Caco-2 (cell line): ENCODE measurements at regions not wholly inside any gene's neighbourhood (a gene's known extent, or its start where the extent isn't known, plus 50 kb on each side); places are given as distances from the start of the nearest gene placed in this dataset.

Source experiments
- BruUV-seq: library from RNA; stranded (reverse); fragments of 400-500 nt; replicated peaks from 2 replicates; lab custom pipeline; 2021; lab: Mats Ljungman, UMichigan
- CTCF ChIA-PET: fragments of 300-600 bp; sonication (Branson Sonifier 250); formaldehyde crosslinking; loops from one replicate; lab custom pipeline; 2022; ENCODE audit warnings: antibody characterized with exemption; lab: Charles Lee
- POLR2A ChIA-PET: fragments of 300-600 bp; sonication (Branson Sonifier 250); formaldehyde crosslinking; loops from one replicate; lab custom pipeline; 2022; ENCODE audit warnings: antibody characterized with exemption; lab: Charles Lee
- DNase-seq, 2 experiments: peaks; one replicate each; pipeline versions ENCODE4 v3.0.0 to v3.0.0-alpha.2; 2020 to 2022
- H3K27me3 ChIP-seq: replicated peaks from 2 replicates; pipeline ENCODE4 v1.6.0; 2011; ENCODE audit warnings: low read length; ENCODE audit not compliant: control insufficient read depth, insufficient read depth
- H3K36me3 ChIP-seq: 2 replicates; pipeline ENCODE4 v1.5.1; 2011; ENCODE audit warnings: low read length; ENCODE audit not compliant: control insufficient read depth, insufficient read depth
- H3K4me1 ChIP-seq: fragments of 250-450 bp; sonication (Bioruptor Pico); 2 replicates; pipeline ENCODE4 v1.5.1; 2020; ENCODE audit warnings: mild to moderate bottlenecking
- H3K4me3 ChIP-seq: 2 replicates; pipeline ENCODE4 v1.5.1; 2011; ENCODE audit warnings: low read depth, mild to moderate bottlenecking, control low read depth, low read length
- H3K9me3 ChIP-seq: fragments of 250-450 bp; sonication (Bioruptor Pico); 2 replicates; pipeline ENCODE4 v1.5.1; 2020; ENCODE audit warnings: mild to moderate bottlenecking, moderate library complexity
- H3K27ac Mint-ChIP-seq: one replicate; pipeline ENCODE4 v1.8.0; 2022; ENCODE audit warnings: mixed read lengths; ENCODE audit not compliant: unreplicated experiment
- H3K27me3 Mint-ChIP-seq: one replicate; pipeline ENCODE4 v1.8.0; 2022; ENCODE audit warnings: mixed read lengths; ENCODE audit not compliant: insufficient read depth, unreplicated experiment
- H3K36me3 Mint-ChIP-seq: one replicate; pipeline ENCODE4 v1.8.0; 2022; ENCODE audit warnings: mild to moderate bottlenecking, mixed read lengths; ENCODE audit not compliant: insufficient read depth, unreplicated experiment
- H3K4me1 Mint-ChIP-seq: one replicate; pipeline ENCODE4 v1.8.0; 2022; ENCODE audit warnings: low read depth, mixed read lengths; ENCODE audit not compliant: unreplicated experiment
- H3K4me3 Mint-ChIP-seq: one replicate; pipeline ENCODE4 v1.8.0; 2022; ENCODE audit warnings: mild to moderate bottlenecking, moderate library complexity, mixed read lengths; ENCODE audit not compliant: unreplicated experiment
- H3K9me3 Mint-ChIP-seq: one replicate; pipeline ENCODE4 v1.8.0; 2022; ENCODE audit warnings: mixed read lengths; ENCODE audit not compliant: unreplicated experiment
- intact Hi-C: fragments of 100-400 bp; cut with micrococcal nuclease; formaldehyde crosslinking; loops from one replicate; pipeline ENCODE4 v1.10.0; 2022; ENCODE audit not compliant: unreplicated experiment
- TF ChIP-seq, protein P1 (sequence below), 2 experiments: fragments of 200-600 bp in 1 of 2; IDR thresholded peaks; 1 replicate in 1 of 2; 2 replicates in 1 of 2; pipeline versions ENCODE4 v1.5.1 to v1.8.0; 2011 to 2022; ENCODE audit warnings: antibody characterized with exemption in 1 of 2, control low read depth in 1 of 2, inconsistent platforms in 1 of 2, low read depth in 1 of 2, low read length in 1 of 2, mild to moderate bottlenecking in 1 of 2, moderate library complexity in 1 of 2; ENCODE audit not compliant: insufficient read depth in 1 of 2, severe bottlenecking in 1 of 2, unreplicated experiment in 1 of 2

DNA sequence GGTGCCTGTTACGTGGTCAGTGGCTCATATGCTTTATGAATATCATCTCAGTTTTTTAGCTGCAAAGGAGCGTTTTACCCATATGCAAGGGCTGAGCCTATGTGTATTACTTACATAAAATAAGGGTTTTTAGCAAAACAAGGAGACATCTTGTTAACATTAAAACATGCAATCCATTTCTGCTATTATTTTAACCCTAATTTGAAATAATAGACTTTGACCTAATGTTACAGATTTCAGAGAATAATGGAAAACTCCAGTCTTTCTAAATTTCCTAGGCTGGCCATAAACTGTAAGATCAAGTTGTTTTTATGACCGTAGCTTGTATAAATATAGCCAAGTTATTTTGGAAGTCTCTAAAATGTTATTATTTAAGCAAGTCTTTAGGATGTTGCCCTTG is 121.1 kb upstream of the SEMA6A start:
- H3K36me3 Mint-ChIP-seq: no peaks in the 10 kb centered on the region
- H3K4me3 Mint-ChIP-seq: no peak overlapping the region
- POLR2A ChIA-PET: no interaction called here
- CTCF ChIA-PET: interaction anchor here (0.7 kb wide), 1 partner anchor 243 kb away, joined by 3 read pairs; no protein-coding TSS in a partner anchor
- H3K9me3 Mint-ChIP-seq: peaks cover 9% of the 10 kb centered on the region
- H3K27me3 Mint-ChIP-seq: no peaks in the 10 kb centered on the region
- Histone ChIP-seq H3K4me1 (no peaks in the 10 kb centered on the region), H3K4me3 (no peak overlapping the region), H3K9me3 (no peaks in the 10 kb centered on the region), H3K36me3 (no peaks in the 10 kb centered on the region), H3K27me3 (no peaks in the 10 kb centered on the region)
- BruUV-seq: no TSS peak
- intact Hi-C loops: no loop called here
- no peaks in the 10 kb centered on the region for H3K4me1 Mint-ChIP-seq
- DNase-seq: no peak
- no peak overlapping the region for H3K27ac Mint-ChIP-seq
- TF ChIP-seq, protein P1, sequence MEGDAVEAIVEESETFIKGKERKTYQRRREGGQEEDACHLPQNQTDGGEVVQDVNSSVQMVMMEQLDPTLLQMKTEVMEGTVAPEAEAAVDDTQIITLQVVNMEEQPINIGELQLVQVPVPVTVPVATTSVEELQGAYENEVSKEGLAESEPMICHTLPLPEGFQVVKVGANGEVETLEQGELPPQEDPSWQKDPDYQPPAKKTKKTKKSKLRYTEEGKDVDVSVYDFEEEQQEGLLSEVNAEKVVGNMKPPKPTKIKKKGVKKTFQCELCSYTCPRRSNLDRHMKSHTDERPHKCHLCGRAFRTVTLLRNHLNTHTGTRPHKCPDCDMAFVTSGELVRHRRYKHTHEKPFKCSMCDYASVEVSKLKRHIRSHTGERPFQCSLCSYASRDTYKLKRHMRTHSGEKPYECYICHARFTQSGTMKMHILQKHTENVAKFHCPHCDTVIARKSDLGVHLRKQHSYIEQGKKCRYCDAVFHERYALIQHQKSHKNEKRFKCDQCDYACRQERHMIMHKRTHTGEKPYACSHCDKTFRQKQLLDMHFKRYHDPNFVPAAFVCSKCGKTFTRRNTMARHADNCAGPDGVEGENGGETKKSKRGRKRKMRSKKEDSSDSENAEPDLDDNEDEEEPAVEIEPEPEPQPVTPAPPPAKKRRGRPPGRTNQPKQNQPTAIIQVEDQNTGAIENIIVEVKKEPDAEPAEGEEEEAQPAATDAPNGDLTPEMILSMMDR (IDR thresholded peaks at IDR 0.05; ENCODE audit: insufficient read depth in 1 of 2, low read depth in 1 of 2, low read length in 1 of 2, severe bottlenecking in 1 of 2, unreplicated experiment in 1 of 2): no peak

DNA sequence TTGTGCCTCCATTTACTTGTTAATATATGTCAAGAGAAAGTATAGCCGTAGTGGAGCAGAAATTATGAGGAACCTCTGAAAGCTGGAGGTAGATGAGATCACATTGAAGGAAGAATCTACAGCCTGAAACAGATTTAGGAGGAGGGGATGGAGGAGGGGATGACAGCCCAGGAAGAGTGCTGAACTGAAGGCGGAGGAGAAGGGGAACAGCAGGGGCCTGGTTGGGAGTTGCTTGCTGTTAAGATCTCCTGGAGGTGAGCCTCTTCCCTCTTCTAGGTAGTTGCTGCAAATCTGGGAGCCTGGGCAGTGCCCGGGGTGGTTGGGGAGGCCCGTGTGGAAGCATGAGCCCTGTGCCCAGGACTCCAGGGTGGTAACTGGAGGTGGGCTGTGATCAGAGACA is 111.8 kb upstream of the SEMA6A start:
- POLR2A ChIA-PET: no interaction called here
- intact Hi-C loops: no loop called here

DNA sequence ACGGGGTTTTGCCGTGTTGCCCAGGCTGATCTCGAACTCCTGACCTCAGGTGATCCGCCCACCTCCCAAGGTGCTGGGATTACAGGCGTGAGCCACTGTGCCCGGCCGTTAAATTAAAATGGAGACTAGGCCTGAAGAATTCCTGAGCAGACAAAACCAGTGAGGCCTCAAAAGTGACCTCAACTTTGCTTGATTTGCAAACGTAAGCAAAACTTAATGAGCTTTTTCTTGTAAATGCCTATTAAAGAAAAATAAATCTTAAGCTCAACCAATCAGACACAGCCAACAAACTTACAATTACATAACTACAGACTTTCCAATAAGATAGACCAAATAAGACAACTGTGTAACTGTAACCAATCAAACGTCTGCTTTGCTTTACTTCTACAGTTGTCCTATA is 111.3 kb upstream of the SEMA6A start:
- intact Hi-C loops: no loop called here
- Histone ChIP-seq H3K4me1 (no peaks in the 10 kb centered on the region), H3K9me3 (no peaks in the 10 kb centered on the region), H3K36me3 (no peaks in the 10 kb centered on the region), H3K4me3 (no peak overlapping the region), H3K27me3 (no peaks in the 10 kb centered on the region; the same call in 1 of the 2 replicates)
- Mint-ChIP-seq H3K9me3 (no peaks in the 10 kb centered on the region), H3K27me3 (peaks cover 5% of the 10 kb centered on the region), H3K4me1 (no peaks in the 10 kb centered on the region), H3K4me3 (no peak overlapping the region), H3K36me3 (no peaks in the 10 kb centered on the region), H3K27ac (no peak overlapping the region)
- TF ChIP-seq, protein P1 (IDR thresholded peaks at IDR 0.05; ENCODE audit: insufficient read depth in 1 of 2, low read depth in 1 of 2, low read length in 1 of 2, severe bottlenecking in 1 of 2, unreplicated experiment in 1 of 2): no peak
- ChIA-PET CTCF (no interaction called here), POLR2A (no interaction called here)
- no peak for DNase-seq
- no TSS peak for BruUV-seq

More for the DNA sequence above, 111.8 kb upstream of the SEMA6A start:
- CTCF ChIA-PET: no interaction called here
- Mint-ChIP-seq H3K27me3 (peaks cover 5% of the 10 kb centered on the region), H3K9me3 (no peaks in the 10 kb centered on the region), H3K4me1 (no peaks in the 10 kb centered on the region), H3K4me3 (no peak overlapping the region), H3K36me3 (no peaks in the 10 kb centered on the region), H3K27ac (no peak overlapping the region)
- no peaks in the 10 kb centered on the region; the same call in 1 of the 2 replicates for H3K27me3 ChIP-seq
- H3K4me1 ChIP-seq: no peaks in the 10 kb centered on the region
- BruUV-seq: no TSS peak
- H3K9me3 ChIP-seq: no peaks in the 10 kb centered on the region
- no peaks in the 10 kb centered on the region for H3K36me3 ChIP-seq
- DNase-seq: no peak
- H3K4me3 ChIP-seq: no peak overlapping the region
- TF ChIP-seq, protein P1 (IDR thresholded peaks at IDR 0.05; ENCODE audit: insufficient read depth in 1 of 2, low read depth in 1 of 2, low read length in 1 of 2, severe bottlenecking in 1 of 2, unreplicated experiment in 1 of 2): no peak
